NCI-H2171 treated with DMSO at 0.1 percent for 48 hours (cell line): ENCODE measurements at regions not wholly inside any gene's neighbourhood (a gene's known extent, or its start where the extent isn't known, plus 50 kb on each side); places are given as distances from the start of the nearest gene placed in this dataset.
"Not testable (repeated sequence)": the region's sequence is repeated elsewhere in the genome, so short reads cannot be mapped to it uniquely, and the experiment has no call there.

ENCODE experiments used
- DNase-seq: peaks from one replicate; lab custom pipeline; 2025; lab: John Stamatoyannopoulos, UW

DNA sequence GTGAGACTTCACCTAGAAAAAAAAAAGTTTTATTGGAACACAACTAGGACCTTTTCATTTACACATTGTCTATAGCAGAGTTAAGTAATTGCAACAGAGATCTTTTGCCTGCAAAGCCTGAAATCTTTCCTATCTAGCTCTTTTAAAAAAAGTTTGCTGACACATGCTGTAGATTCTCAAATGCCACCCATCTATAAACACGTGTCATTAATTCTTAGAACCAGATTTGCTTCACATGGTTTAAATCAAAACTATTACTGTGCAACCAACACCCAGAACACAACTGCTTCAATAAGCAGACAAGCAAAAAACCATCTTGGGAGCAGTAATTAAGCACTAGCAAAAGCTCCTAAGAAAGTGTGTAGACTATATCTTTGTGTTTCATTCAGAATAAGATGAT lies 55.0 kb downstream of the OXSM start:
- DNase-seq: no peak

GRCh38 chr3:25846282-25846681 lies 56.4 kb downstream of the OXSM start:
- no peak for DNase-seq

DNA sequence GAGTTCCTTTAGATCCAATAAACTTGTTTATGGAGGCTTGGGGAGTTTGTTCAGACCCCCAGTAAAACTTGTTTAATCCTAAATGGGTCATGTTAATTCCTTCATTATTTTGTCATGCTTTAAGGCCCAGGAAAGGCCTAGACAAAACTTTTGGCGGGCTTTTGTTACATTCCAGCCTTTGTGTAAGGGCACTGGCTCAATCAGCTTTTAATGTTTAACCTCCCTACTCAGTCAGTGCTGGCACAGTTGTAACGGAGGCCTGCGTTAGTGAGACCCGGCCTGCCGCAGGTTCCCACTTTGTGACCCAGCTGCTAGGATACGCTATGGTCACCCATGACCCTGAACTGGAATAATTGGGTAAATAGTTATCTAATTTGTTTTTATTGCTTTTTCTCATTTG lies 59.2 kb downstream of the OXSM start:
- DNase-seq: no peak

DNA sequence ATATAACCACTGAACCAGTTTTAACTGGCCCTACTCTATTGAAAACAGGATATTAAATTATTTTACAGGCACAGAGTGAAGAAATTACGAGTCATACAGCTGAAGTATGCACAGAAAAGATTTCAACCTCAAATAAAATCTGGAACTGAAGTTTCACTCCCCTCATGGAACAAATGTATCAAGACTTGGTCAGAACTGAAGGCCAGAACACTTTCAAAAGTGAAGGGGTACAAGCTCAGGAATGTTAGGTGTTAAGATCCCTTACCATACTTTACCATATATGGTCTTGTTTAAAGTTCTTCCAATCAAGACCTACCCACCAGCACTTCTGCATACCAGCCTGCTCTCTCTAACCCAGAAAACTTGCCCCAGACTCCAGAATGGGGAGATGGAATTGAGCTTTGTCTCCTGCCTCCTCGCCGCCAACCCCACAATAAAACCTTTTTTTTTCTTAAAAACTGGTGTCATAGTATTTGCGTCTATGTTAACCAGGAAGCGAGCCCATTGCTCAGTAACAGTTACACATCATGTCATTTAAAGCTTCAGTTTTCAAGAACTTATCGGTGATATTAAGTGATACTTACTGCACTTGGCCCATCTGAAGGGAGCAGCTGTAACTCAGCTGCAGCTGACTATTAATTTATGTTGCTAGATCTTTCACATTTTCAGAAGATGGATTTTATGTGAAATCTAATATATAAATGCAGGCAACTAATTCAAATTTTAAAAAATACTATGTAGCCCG lies 59.9 kb downstream of the OXSM start:
- DNase-seq: no peak

- DNase-seq: not testable (repeated sequence)
Observed at GRCh38 chr3:25851693-25852259, 61.9 kb downstream of the OXSM start.

GRCh38 chr3:25854214-25854613 lies 64.3 kb downstream of the OXSM start:
- no peak for DNase-seq

- no peak for DNase-seq
Observed at GRCh38 chr3:25854635-25855034, 64.7 kb downstream of the OXSM start.

- no peak for DNase-seq
Observed at GRCh38 chr3:25855266-25855784, 65.4 kb downstream of the OXSM start.

GRCh38 chr3:25856902-25857518 lies 67.1 kb downstream of the OXSM start:
- DNase-seq: peak; percentile 23

DNA sequence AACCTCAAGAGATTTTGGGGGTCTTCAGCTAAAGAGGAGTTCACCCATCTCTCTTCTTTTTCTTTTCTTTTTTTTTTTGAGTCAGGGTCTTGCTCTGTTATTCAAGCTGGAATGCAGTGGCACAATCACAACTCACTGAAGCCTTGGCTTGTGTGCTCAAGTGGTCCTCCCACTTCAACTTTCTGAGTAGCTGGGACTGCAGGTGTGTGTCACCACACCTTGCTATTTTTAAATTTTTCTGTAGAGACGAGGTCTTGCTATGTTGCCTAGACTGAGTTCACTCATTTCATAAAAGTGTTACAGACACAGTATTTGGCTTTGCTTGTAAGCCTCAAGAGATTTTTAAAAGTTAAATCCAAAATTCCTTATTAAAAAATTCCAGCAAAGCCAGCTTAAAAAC lies 71.7 kb downstream of the OXSM start:
- no peak for DNase-seq

- DNase-seq: peak; percentile 18
Observed at GRCh38 chr3:25863011-25863415, 73.1 kb downstream of the OXSM start.

GRCh38 chr3:25863416-25863959 lies 73.6 kb downstream of the OXSM start:
- no peak for DNase-seq

DNA sequence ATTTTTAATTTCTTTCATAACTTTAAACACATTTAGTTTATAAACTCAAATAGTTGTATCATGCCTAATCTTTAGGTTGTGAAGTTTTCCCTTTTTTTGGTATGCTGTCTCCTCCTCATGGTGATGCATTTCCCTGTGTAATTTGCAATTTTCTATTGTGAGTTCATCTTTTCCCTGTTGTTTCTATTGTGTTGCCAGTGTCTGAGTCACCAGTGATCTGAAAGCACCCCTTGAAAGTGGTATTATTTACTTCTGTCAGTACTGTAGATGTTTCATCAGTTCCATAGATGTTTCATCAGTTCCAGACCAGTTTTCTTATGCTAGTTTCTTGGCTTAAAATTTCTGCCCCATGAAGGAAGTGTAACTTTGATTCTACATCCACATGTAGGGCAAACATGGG lies 80.6 kb downstream of the OXSM start:
- DNase-seq: no peak

DNA sequence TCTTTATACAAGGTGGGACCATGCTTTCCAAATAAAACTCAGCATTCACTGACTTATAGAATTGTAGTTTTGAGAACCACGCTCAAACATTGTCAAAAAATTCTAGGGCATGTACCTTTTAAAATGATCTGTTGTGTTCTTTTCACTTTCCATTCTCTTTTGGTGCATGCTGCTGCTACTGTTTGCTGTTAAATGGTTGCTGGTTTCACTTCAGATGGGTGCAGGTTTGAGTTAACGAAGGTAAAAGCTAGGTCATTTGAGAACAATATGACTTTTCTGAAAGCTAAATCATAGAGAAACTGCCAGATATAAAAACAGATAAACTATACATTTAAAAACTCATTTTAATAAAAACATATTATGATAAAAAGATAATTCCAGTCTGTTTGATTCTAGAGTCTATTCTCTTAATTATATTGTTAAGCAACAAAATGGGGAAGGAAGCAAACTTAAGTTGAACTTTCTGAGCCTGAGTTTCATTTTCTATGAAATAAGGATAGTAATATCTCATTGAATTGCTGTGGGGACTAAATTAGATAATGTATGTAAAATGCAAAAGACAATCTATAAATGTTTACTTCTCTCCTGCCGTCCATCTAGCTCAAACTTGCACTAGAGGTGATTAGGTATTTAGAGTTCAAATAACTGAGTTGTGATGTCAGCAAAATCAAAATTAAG lies 82.4 kb downstream of the OXSM start:
- no peak for DNase-seq

DNA sequence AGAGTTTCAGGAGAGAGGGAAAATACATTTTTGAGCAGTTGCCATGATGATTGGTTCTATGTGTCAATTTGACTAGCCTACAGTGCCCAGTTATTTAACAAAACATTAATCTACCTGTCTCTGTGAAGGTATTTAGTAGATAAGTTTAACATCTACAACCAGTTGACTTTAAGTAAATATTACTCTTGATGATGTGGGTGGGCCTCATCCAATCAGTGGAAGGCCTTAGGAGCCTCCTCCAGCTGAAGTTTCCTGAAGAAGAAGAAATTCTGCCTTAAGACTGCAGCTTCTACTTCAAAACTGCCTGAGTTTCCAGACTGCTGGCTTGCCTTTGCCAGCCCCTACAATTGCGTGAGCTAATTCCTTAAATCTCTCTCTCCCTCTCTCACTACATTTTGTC lies 93.6 kb downstream of the OXSM start:
- DNase-seq: no peak

GRCh38 chr3:25884981-25885380 lies 95.1 kb downstream of the OXSM start:
- no peak for DNase-seq

- DNase-seq: no peak
Observed at GRCh38 chr3:25885544-25885943, 95.7 kb downstream of the OXSM start.

DNA sequence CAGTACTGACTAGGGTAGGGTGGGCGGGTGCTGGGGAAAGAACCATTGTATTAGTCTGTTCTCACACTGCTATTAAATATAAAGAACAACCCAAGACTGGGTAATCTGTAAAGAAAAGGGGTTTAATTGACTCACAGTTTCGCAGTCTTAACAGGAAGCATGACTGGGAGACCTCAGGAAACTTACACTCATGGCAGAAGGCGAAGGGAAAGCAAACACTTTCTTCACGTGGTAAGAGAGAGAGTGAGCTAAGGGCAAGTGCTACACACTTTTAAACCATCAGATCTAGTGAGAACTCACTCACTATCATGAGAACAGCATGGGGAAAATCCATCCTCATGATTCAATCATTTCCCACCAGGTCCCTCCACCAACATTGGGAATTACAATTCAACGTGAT lies 98.0 kb downstream of the OXSM start:
- DNase-seq: no peak

DNA sequence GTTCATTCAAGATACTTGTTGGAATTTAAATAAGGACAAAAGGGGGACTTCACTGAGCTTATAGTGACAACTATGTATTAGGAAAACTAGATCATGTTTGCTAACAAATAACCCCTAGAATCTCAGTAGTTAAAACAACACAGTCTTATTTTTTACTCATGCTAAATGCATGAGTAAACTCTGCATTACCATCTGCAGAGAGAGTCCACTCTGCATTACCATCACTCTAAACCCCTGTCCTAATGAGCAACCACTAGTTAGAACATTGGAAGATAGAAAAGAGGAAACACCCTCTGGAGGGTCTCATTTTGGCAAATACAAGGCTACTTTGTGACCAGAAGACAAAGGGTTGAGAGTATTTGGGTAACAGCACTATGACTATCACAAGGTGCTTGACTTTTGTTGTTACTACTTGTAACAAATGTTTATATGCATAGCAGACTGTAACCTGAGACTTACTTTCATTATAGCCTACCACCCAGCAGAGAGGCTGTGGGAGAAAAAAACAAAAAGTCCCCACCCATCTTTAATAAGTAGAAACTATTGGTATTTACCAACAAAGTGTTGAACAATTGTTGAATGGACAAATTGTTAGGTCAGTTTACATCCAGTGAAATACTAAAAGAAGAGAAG lies 99.1 kb downstream of the OXSM start:
- DNase-seq: peak; percentile 10

- no peak for DNase-seq
Observed at GRCh38 chr3:25889525-25889917, 99.6 kb downstream of the OXSM start.

- no peak for DNase-seq
Observed at GRCh38 chr3:25894101-25894500, 104.2 kb downstream of the OXSM start.

- no peak for DNase-seq
Observed at GRCh38 chr3:25895031-25895430, 105.1 kb downstream of the OXSM start.
